Activated CD4-positive, alpha-beta memory T cell treated with anti-CD3 and anti-CD28 coated beads, Interleukin-2, amount 10 ng/mL, durations not matched to agents 7 days and 5 days (primary cell): ENCODE measurements at regions not wholly inside any gene's neighbourhood (a gene's known extent, or its start where the extent isn't known, plus 50 kb on each side); places are given as distances from the start of the nearest gene placed in this dataset.

Experiments used
- CTCF ChIA-PET: fragments of 350-600 bp; sonication (Branson Sonifier 250); formaldehyde crosslinking; loops from one replicate; lab custom pipeline; 2021; ENCODE audit warnings: antibody characterized with exemption, inconsistent platforms; lab: Charles Lee
- POLR2A ChIA-PET: fragments of 350-600 bp; sonication (Branson Sonifier 250); formaldehyde crosslinking; loops from one replicate; lab custom pipeline; 2021; ENCODE audit warnings: antibody characterized with exemption; lab: Charles Lee
- DNase-seq: peaks from one replicate; pipeline ENCODE4 v3.0.0-alpha.2; 2020
- H3K27ac Mint-ChIP-seq: one replicate; pipeline ENCODE4 v1.8.0; 2021; ENCODE audit warnings: mild to moderate bottlenecking, mixed read lengths
- H3K27me3 Mint-ChIP-seq: one replicate; pipeline ENCODE4 v1.8.0; 2021; ENCODE audit warnings: mixed read lengths
- H3K36me3 Mint-ChIP-seq: one replicate; pipeline ENCODE4 v1.8.0; 2021; ENCODE audit warnings: low read depth, mixed read lengths
- H3K4me1 Mint-ChIP-seq: one replicate; pipeline ENCODE4 v1.8.0; 2021; ENCODE audit warnings: mixed read lengths
- H3K4me3 Mint-ChIP-seq: one replicate; pipeline ENCODE4 v1.8.0; 2021; ENCODE audit warnings: mild to moderate bottlenecking, mixed read lengths
- H3K9me3 Mint-ChIP-seq: one replicate; pipeline ENCODE4 v1.8.0; 2021; ENCODE audit warnings: mixed read lengths

- Mint-ChIP-seq H3K36me3 (peaks cover 3% of the 10 kb centered on the region), H3K27me3 (no peaks in the 10 kb centered on the region)
- CTCF ChIA-PET, result no interaction called here
Measured at GRCh38 chrX:149992918-149993317, 54.6 kb upstream of the EOLA2 start.

GRCh38 chrX:149993989-149994388, 55.7 kb upstream of the EOLA2 start:
- peaks cover 2% of the 10 kb centered on the region for H3K9me3 Mint-ChIP-seq
- DNase-seq, result no peak
- ChIA-PET POLR2A (no interaction called here), CTCF (no interaction called here)
- H3K27me3 Mint-ChIP-seq, result no peaks in the 10 kb centered on the region
- H3K36me3 Mint-ChIP-seq, result peaks cover 3% of the 10 kb centered on the region
- H3K4me3 Mint-ChIP-seq, result no peak overlapping the region
- no peak overlapping the region for H3K27ac Mint-ChIP-seq
- no peaks in the 10 kb centered on the region for H3K4me1 Mint-ChIP-seq

More at GRCh38 chrX:149992918-149993317, 54.6 kb upstream of the EOLA2 start:
- Mint-ChIP-seq H3K9me3 (no peaks in the 10 kb centered on the region), H3K4me3 (no peak overlapping the region), H3K27ac (no peak overlapping the region), H3K4me1 (no peaks in the 10 kb centered on the region)
- no peak for DNase-seq
- POLR2A ChIA-PET, result no interaction called here

- H3K36me3 Mint-ChIP-seq, result peaks cover 3% of the 10 kb centered on the region
- no peaks in the 10 kb centered on the region for H3K27me3 Mint-ChIP-seq
- CTCF ChIA-PET, result no interaction called here
- H3K27ac Mint-ChIP-seq, result no peak overlapping the region
- H3K9me3 Mint-ChIP-seq, result peaks cover 2% of the 10 kb centered on the region
- no peaks in the 10 kb centered on the region for H3K4me1 Mint-ChIP-seq
- DNase-seq, result no peak
- POLR2A ChIA-PET, result no interaction called here
- H3K4me3 Mint-ChIP-seq, result no peak overlapping the region
Measured at GRCh38 chrX:149996515-149996914, 58.2 kb upstream of the EOLA2 start.

- DNase-seq, result no peak
- Mint-ChIP-seq H3K9me3 (no peaks in the 10 kb centered on the region), H3K4me1 (no peaks in the 10 kb centered on the region), H3K4me3 (no peak overlapping the region), H3K27me3 (no peaks in the 10 kb centered on the region), H3K36me3 (no peaks in the 10 kb centered on the region), H3K27ac (no peak overlapping the region)
- ChIA-PET CTCF (interaction anchor here (0.6 kb wide), 1 partner anchor 23 kb away, joined by 8 read pairs; no protein-coding TSS in a partner anchor), POLR2A (no interaction called here)
Measured at GRCh38 chrX:150005027-150005426, 66.7 kb upstream of the EOLA2 start.

GRCh38 chrX:150007356-150007755, 69.1 kb upstream of the EOLA2 start:
- ChIA-PET CTCF (no interaction called here), POLR2A (no interaction called here)
- no peaks in the 10 kb centered on the region for H3K36me3 Mint-ChIP-seq
- H3K9me3 Mint-ChIP-seq, result no peaks in the 10 kb centered on the region
- no peak overlapping the region for H3K4me3 Mint-ChIP-seq
- no peak for DNase-seq
- no peaks in the 10 kb centered on the region for H3K4me1 Mint-ChIP-seq
- H3K27ac Mint-ChIP-seq, result no peak overlapping the region
- H3K27me3 Mint-ChIP-seq, result no peaks in the 10 kb centered on the region

GRCh38 chrX:150012647-150013381, 74.5 kb upstream of the EOLA2 start:
- H3K36me3 Mint-ChIP-seq, result no peaks in the 10 kb centered on the region
- ChIA-PET CTCF (no interaction called here), POLR2A (interaction anchor here (0.6 kb wide), 1 partner anchor 686 kb away, joined by 3 read pairs; no protein-coding TSS in a partner anchor)
- H3K4me3 Mint-ChIP-seq, result no peak overlapping the region
- H3K4me1 Mint-ChIP-seq, result no peaks in the 10 kb centered on the region
- H3K9me3 Mint-ChIP-seq, result no peaks in the 10 kb centered on the region
- no peak overlapping the region for H3K27ac Mint-ChIP-seq
- no peak for DNase-seq
- H3K27me3 Mint-ChIP-seq, result no peaks in the 10 kb centered on the region

GRCh38 chrX:150014525-150014924, 76.2 kb upstream of the EOLA2 start:
- no peak overlapping the region for H3K4me3 Mint-ChIP-seq
- H3K27ac Mint-ChIP-seq, result no peak overlapping the region
- CTCF ChIA-PET, result no interaction called here
- no peaks in the 10 kb centered on the region for H3K36me3 Mint-ChIP-seq
- H3K4me1 Mint-ChIP-seq, result no peaks in the 10 kb centered on the region
- POLR2A ChIA-PET, result no interaction called here
- no peak for DNase-seq
- H3K27me3 Mint-ChIP-seq, result no peaks in the 10 kb centered on the region
- no peaks in the 10 kb centered on the region for H3K9me3 Mint-ChIP-seq

- DNase-seq, result no peak
- no peak overlapping the region for H3K27ac Mint-ChIP-seq
- no peaks in the 10 kb centered on the region for H3K9me3 Mint-ChIP-seq
- ChIA-PET POLR2A (no interaction called here), CTCF (no interaction called here)
- H3K4me3 Mint-ChIP-seq, result no peak overlapping the region
- H3K27me3 Mint-ChIP-seq, result no peaks in the 10 kb centered on the region
- no peaks in the 10 kb centered on the region for H3K4me1 Mint-ChIP-seq
- H3K36me3 Mint-ChIP-seq, result no peaks in the 10 kb centered on the region
Measured at GRCh38 chrX:150017868-150018267, 79.6 kb upstream of the EOLA2 start.

GRCh38 chrX:150018931-150019361, 80.7 kb upstream of the EOLA2 start:
- H3K4me3 Mint-ChIP-seq, result no peak overlapping the region
- no peaks in the 10 kb centered on the region for H3K36me3 Mint-ChIP-seq
- H3K27me3 Mint-ChIP-seq, result no peaks in the 10 kb centered on the region
- no peak for DNase-seq
- H3K27ac Mint-ChIP-seq, result no peak overlapping the region
- no peaks in the 10 kb centered on the region for H3K4me1 Mint-ChIP-seq
- no peaks in the 10 kb centered on the region for H3K9me3 Mint-ChIP-seq
- ChIA-PET CTCF (no interaction called here), POLR2A (no interaction called here)

- Mint-ChIP-seq H3K4me3 (no peak overlapping the region), H3K36me3 (no peaks in the 10 kb centered on the region), H3K27me3 (no peaks in the 10 kb centered on the region), H3K27ac (no peak overlapping the region), H3K9me3 (no peaks in the 10 kb centered on the region), H3K4me1 (peaks cover 8% of the 10 kb centered on the region)
- POLR2A ChIA-PET, result no interaction called here
- no peak for DNase-seq
- CTCF ChIA-PET, result interaction anchor here (0.7 kb wide), 1 partner anchor 24 kb away, joined by 8 read pairs; no protein-coding TSS in a partner anchor
Measured at GRCh38 chrX:150028692-150029091, 90.4 kb upstream of the EOLA2 start.

- H3K4me1 Mint-ChIP-seq, result peaks cover 8% of the 10 kb centered on the region
- no peak overlapping the region for H3K27ac Mint-ChIP-seq
- H3K36me3 Mint-ChIP-seq, result no peaks in the 10 kb centered on the region
- ChIA-PET CTCF (no interaction called here), POLR2A (no interaction called here)
- no peaks in the 10 kb centered on the region for H3K9me3 Mint-ChIP-seq
- DNase-seq, result no peak
- no peak overlapping the region for H3K4me3 Mint-ChIP-seq
- H3K27me3 Mint-ChIP-seq, result peaks cover 4% of the 10 kb centered on the region
Measured at GRCh38 chrX:150032742-150033141, 94.5 kb upstream of the EOLA2 start.

GRCh38 chrX:150034788-150035187, 96.5 kb upstream of the EOLA2 start:
- ChIA-PET POLR2A (no interaction called here), CTCF (no interaction called here)
- Mint-ChIP-seq H3K27me3 (peaks cover 4% of the 10 kb centered on the region), H3K4me3 (no peak overlapping the region), H3K27ac (no peak overlapping the region), H3K9me3 (no peaks in the 10 kb centered on the region), H3K4me1 (no peaks in the 10 kb centered on the region), H3K36me3 (no peaks in the 10 kb centered on the region)
- no peak for DNase-seq

- no peaks in the 10 kb centered on the region for H3K9me3 Mint-ChIP-seq
- H3K36me3 Mint-ChIP-seq, result no peaks in the 10 kb centered on the region
- POLR2A ChIA-PET, result no interaction called here
- CTCF ChIA-PET, result no interaction called here
- H3K27ac Mint-ChIP-seq, result no peak overlapping the region
- no peak overlapping the region for H3K4me3 Mint-ChIP-seq
- DNase-seq, result no peak
- no peaks in the 10 kb centered on the region for H3K4me1 Mint-ChIP-seq
- H3K27me3 Mint-ChIP-seq, result peaks cover 4% of the 10 kb centered on the region
Measured at GRCh38 chrX:150035531-150035930, 97.2 kb upstream of the EOLA2 start.

- no peak overlapping the region for H3K27ac Mint-ChIP-seq
- DNase-seq, result no peak
- CTCF ChIA-PET, result no interaction called here
- no peak overlapping the region for H3K4me3 Mint-ChIP-seq
- H3K27me3 Mint-ChIP-seq, result peaks cover 4% of the 10 kb centered on the region
- POLR2A ChIA-PET, result no interaction called here
- H3K9me3 Mint-ChIP-seq, result no peaks in the 10 kb centered on the region
- H3K36me3 Mint-ChIP-seq, result no peaks in the 10 kb centered on the region
- no peaks in the 10 kb centered on the region for H3K4me1 Mint-ChIP-seq
Measured at GRCh38 chrX:150036181-150036580, 97.9 kb upstream of the EOLA2 start.
